NCI-H1105 (cell line): ENCODE measurements at regions not wholly inside any gene's neighbourhood (a gene's known extent, or its start where the extent isn't known, plus 50 kb on each side); places are given as distances from the start of the nearest gene placed in this dataset.
"Not testable (repeated sequence)": the region's sequence is repeated elsewhere in the genome, so short reads cannot be mapped to it uniquely, and the experiment has no call there.

ENCODE experiments used
- DNase-seq: peaks from one replicate; lab custom pipeline; 2025; lab: John Stamatoyannopoulos, UW

- no peak for DNase-seq
These were observed 1258.0 kb upstream of the IGFBP7 start for GRCh38 chr4:58368221-58368620.

- DNase-seq = no peak
These were observed 1250.4 kb upstream of the IGFBP7 start for GRCh38 chr4:58360354-58361133.

GRCh38 chr4:58359590-58359989 is 1249.4 kb upstream of the IGFBP7 start:
- DNase-seq = no peak

GRCh38 chr4:58357947-58358346 is 1247.8 kb upstream of the IGFBP7 start:
- DNase-seq = no peak

GRCh38 chr4:58325070-58325469 is 1214.9 kb upstream of the IGFBP7 start:
- no peak for DNase-seq

- no peak for DNase-seq
These were observed 1203.3 kb upstream of the IGFBP7 start for GRCh38 chr4:58313444-58313843.

- DNase-seq = no peak
These were observed 1193.3 kb upstream of the IGFBP7 start for GRCh38 chr4:58303456-58303855.

- no peak for DNase-seq
These were observed 1191.3 kb upstream of the IGFBP7 start for GRCh38 chr4:58301376-58301999.

DNA sequence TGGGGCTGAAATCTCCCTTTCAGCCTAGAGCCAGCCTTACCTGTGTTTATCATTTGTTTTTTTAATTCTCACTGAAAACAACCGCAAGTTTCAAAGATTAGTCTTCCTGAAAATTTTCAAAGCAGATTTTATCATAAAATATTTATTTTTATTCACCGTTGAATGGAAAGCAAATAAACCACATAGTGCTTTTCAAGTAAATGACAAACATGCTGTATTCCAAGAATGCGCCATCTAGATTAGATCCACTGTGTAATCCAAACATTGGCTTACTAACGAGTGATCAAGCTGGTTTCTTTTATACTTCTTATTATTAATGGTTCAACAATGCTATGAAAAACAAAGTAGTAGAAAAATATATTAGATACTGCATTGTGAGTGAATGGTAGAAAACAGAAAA is 1176.2 kb upstream of the IGFBP7 start:
- no peak for DNase-seq

GRCh38 chr4:58280928-58281327 is 1170.7 kb upstream of the IGFBP7 start:
- DNase-seq = not testable (repeated sequence)

- no peak for DNase-seq
These were observed 1165.7 kb upstream of the IGFBP7 start for GRCh38 chr4:58275856-58276255.

DNA sequence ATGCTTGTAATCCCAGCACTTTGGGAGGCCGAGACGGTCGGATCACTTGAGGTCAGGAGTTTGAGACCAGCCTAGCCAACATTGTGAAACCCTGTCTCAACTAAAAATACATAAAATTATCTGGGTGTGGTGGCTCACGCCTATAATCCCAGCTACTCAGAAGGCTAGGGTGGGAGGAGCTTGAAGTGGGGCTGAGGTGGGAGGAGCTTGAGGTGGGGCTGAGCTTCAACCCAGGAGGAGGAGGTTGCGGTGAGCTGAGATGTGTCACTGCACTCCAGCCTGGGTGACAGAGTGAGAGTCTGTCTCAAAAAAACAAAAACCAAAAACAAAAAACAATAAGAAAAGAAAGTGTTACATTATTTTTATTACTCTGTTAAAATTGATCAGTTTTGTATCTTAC is 1164.4 kb upstream of the IGFBP7 start:
- no peak for DNase-seq

DNA sequence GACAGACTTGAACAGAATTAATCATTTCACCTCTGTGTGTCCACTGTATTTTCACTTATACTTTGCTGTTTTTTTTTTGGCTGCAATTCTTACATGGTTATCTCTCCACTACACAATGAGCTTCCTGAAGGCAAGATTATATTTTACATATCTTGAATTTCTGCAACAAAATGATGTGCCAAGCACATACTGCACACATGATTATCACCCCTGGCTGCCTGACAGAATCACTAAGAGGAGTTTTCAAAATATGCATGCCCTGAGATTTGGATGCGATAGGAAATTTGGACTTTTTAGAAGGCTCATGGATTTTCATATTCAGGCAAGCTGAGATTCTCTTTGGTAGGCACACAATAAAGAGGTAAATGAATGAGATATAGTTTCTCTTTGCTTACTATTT is 1162.1 kb upstream of the IGFBP7 start:
- no peak for DNase-seq

DNA sequence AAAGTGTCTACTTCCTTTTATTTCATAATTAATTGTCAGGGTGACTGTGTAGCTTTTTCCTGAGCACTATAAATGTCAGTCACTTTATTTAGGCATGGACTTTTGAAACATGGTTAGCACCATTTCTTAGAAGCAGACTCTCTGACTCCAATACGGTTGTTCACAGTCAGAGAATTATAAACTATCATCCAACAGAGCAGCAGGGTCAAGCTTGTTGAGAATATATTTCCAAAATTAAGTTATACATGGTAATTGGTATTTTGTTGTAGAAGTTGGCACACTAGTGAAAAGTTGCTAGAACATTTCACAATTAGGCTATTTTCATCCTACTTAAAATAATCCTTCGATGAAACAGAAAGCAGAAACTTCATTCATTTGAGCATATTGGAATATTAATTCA is 1155.5 kb upstream of the IGFBP7 start:
- no peak for DNase-seq

DNA sequence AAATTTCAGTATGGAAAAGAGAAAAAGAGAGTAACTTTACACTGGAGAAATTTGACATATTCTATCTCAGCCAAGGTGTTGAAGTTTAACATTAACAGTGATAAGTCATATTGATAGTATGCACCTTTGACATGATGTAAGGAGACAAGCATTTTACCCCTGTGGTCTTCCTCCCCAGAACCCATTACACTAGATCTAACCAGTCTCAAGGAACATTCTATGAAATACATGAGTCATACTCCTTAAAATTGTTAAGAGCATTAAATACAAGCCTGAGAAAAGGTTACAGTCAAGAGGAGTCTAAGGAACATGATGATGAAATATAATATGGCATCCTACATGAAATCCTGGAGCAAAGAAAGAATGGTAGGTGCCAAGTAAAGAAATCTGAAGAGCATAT is 1151.3 kb upstream of the IGFBP7 start:
- no peak for DNase-seq

GRCh38 chr4:58254291-58254690 is 1144.1 kb upstream of the IGFBP7 start:
- DNase-seq = no peak

DNA sequence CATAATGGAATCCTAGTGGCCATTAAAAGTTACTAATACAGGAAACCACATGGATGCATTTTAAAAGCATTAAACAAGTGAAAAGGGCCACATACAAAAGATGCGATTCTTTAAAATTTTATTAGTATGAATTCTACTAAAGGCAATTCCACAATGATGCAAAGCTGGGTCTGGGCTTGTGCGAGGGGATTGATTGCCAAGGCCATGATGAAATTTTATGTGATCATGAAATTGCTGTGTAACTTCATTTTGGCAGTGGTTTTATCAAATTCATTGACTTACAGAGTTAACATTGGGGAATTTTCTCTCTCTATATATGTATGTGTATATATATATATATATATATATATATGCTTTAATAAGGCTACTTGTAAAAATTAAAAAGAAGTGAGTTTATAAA is 1142.5 kb upstream of the IGFBP7 start:
- DNase-seq = no peak

DNA sequence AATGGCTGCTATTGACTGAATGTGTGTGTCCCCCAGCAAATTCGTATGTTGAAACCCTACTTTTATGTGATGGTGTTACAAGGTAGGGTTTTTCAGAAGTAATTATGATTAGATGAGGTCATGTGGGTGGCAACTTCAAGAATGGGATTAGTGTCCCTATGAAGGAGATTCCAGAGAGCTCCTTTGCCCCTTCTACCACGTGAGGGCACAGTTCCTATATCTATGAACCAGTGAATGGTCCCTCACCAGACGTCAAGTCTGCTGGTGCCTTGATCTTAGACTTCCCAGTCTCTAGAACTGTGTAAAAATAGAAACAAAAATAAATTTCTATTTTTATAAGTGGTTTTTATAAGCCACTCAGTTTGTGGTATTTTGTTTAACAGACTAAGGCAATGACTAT is 1137.6 kb upstream of the IGFBP7 start:
- no peak for DNase-seq

GRCh38 chr4:58225460-58225859 is 1115.3 kb upstream of the IGFBP7 start:
- DNase-seq = no peak

GRCh38 chr4:58219179-58219578 is 1109.0 kb upstream of the IGFBP7 start:
- DNase-seq = no peak

DNA sequence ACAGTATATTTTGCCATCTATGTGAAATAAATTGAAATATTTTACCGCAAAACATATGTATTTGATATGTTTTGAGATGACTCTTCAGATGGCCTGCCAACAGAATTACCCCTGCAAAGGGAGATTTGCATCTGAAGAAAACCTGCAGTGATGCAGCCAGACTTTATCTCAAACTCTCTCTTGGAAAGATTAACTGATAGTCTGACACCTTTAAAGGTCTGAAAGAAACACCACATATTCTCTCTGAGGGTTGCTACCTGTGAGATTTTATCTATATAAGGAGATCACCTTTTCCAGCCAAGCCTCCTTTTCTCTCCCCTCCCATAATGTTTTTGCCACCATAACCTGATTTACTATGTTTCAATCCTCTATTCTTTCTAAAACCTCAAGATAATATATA is 1106.3 kb upstream of the IGFBP7 start:
- DNase-seq = no peak

DNA sequence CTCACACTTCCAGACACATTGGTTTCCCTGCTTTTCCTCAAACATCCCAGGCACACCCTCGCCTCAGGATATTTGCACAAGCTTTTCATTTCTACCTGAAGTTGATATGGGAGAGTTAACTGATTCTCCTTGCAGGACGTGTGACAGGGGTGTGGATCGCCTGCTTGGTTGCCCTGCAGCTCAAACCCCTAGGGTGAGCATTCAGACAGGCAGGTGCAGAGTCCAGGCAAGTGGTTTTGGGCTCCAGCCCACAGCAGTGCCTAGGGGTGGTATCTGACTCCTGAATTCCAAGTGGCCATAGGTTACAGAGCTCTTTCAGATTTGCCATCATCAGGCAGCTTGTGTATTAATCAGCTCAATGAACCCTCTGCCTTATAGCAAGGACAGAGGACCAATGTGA is 1104.2 kb upstream of the IGFBP7 start:
- DNase-seq = no peak

GRCh38 chr4:58209551-58209950 is 1099.4 kb upstream of the IGFBP7 start:
- DNase-seq = no peak

DNA sequence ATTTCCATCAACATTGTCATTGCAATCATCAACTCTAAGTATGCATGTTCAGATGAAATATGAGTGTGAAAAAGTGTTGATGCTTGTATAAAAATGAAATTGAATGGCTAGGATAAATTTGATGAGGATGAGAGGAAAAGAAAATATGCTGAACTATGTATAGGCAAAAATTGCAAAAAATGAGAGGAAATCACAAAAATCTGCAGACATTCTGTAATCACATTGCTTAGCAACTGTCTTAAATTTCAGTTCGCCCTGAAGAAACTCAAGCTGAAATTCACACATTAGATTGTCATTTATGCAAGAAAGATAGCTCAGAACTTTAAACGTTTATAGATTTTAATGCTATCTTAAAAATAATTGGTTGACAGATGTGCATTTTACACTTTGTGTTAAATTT is 1098.8 kb upstream of the IGFBP7 start:
- no peak for DNase-seq
